Stomach (tissue), 4 donors: ENCODE measurements at regions not wholly inside any gene's neighbourhood (a gene's known extent, or its start where the extent isn't known, plus 50 kb on each side); places are given as distances from the start of the nearest gene placed in this dataset.

Source experiments
- CTCF ChIP-seq, 7 experiments: fragments of 450-650 bp in 4 of 7; fragments of 200-600 bp in 3 of 7; sonication (generic) in 3 of 7; IDR thresholded peaks; one replicate each; pipeline ENCODE4 v1.5.1; 2016 to 2019; ENCODE audit warnings: antibody characterized with exemption in 7 of 7, control low read depth in 2 of 7, mild to moderate bottlenecking in 1 of 7
- EP300 ChIP-seq: sonication (generic); formaldehyde crosslinking; IDR thresholded peaks from one replicate; pipeline ENCODE4 v1.6.1; 2017; ENCODE audit warnings: antibody characterized with exemption
- POLR2A ChIP-seq, 4 donors: fragments of 450-650 bp; IDR thresholded peaks; one replicate each; pipeline ENCODE4 v1.6.1; 2016; ENCODE audit warnings: antibody characterized with exemption in 4 of 4, control low read depth in 2 of 4, mild to moderate bottlenecking in 1 of 4, moderate library complexity in 1 of 4
- POLR2AphosphoS5 ChIP-seq, 3 donors: sonication (generic); formaldehyde crosslinking; IDR thresholded peaks; one replicate each; pipeline ENCODE4 v1.6.1; 2016; ENCODE audit warnings: antibody characterized with exemption in 3 of 3

GRCh38 chr7:27423290-27423689, 180.7 kb downstream of the EVX1 start:
- no peak for TF ChIP-seq POLR2A (IDR thresholded peaks at IDR 0.05)
- no peak for TF ChIP-seq CTCF (IDR thresholded peaks at IDR 0.05)
- no peak for TF ChIP-seq POLR2AphosphoS5 (IDR thresholded peaks at IDR 0.05)
- TF ChIP-seq EP300, result no peak
